Ovary (tissue), 3 donors: ENCODE measurements at regions not wholly inside any gene's neighbourhood (a gene's known extent, or its start where the extent isn't known, plus 50 kb on each side); places are given as distances from the start of the nearest gene placed in this dataset.

Experiments used
- CTCF ChIP-seq, 3 donors: fragments of 450-650 bp in 2 of 3; fragments of 200-600 bp in 1 of 3; IDR thresholded peaks; one replicate each; pipeline versions ENCODE4 v1.5.1 to v1.8.0; 2016 to 2022; ENCODE audit warnings: antibody characterized with exemption in 3 of 3, mild to moderate bottlenecking in 1 of 3
- POLR2A ChIP-seq: fragments of 450-650 bp; IDR thresholded peaks from one replicate; pipeline ENCODE4 v1.6.1; 2017; ENCODE audit warnings: antibody characterized with exemption, mild to moderate bottlenecking, moderate library complexity
- donor health status: DM: no; HTN: no; CAD: no.

DNA sequence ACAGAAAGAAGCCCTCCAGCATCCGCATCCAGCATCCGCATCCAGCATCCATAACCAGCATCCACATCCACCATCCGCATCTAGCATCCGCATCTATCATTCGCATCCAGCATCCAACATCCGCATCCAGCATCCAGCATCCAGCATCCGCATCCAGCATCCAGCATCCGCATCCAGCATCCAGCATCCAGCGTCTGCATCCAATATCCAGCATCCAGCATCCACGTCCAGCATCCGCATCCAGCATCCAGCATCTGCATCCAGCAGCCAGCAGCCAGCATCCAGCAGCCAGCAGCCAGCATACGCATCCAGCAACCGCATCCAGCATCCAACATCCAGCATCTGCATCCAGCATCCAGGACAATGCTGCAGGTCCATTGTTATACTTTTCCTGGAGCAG is 671.0 kb upstream of the C16orf82 start:
- TF ChIP-seq CTCF (IDR thresholded peaks at IDR 0.05) (no peak), POLR2A (no peak)
